HG03064 (cell line): ENCODE measurements at regions not wholly inside any gene's neighbourhood (a gene's known extent, or its start where the extent isn't known, plus 50 kb on each side); places are given as distances from the start of the nearest gene placed in this dataset.

Source experiments
- ATAC-seq: cut with Tn5 transposase; IDR thresholded peaks from one replicate; pipeline ENCODE4 v1.9.1; 2021; ENCODE audit warnings: low read depth; ENCODE audit not compliant: unreplicated experiment

GRCh38 chr13:84563611-84564010 lies 681.3 kb upstream of the SLITRK1 start:
- ATAC-seq = no peak

- ATAC-seq = no peak
These were observed 671.0 kb upstream of the SLITRK1 start for GRCh38 chr13:84553227-84553626.

DNA sequence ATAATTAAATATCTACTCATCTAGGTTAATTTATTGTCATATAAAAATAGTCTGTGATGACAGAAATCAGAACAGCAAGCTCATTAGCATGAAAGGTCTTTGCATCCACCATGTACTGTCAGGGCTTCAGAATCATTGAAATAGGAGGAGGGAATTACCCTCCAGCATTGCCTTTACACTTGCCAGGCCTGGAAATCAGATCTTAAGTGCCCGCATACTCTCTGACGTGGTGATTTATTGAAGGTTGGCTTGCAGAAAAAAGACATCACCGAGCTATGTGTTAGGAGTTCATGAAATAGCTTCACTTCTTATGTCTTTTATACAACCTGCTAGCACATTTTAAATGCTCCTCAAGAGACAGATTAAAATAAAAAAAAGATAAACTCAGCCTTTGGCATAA lies 661.7 kb upstream of the SLITRK1 start:
- ATAC-seq = no peak

GRCh38 chr13:84542348-84542747 lies 660.1 kb upstream of the SLITRK1 start:
- no peak for ATAC-seq

GRCh38 chr13:84536906-84537305 lies 654.6 kb upstream of the SLITRK1 start:
- no peak for ATAC-seq

- no peak for ATAC-seq
These were observed 646.3 kb upstream of the SLITRK1 start for GRCh38 chr13:84528408-84529070.

DNA sequence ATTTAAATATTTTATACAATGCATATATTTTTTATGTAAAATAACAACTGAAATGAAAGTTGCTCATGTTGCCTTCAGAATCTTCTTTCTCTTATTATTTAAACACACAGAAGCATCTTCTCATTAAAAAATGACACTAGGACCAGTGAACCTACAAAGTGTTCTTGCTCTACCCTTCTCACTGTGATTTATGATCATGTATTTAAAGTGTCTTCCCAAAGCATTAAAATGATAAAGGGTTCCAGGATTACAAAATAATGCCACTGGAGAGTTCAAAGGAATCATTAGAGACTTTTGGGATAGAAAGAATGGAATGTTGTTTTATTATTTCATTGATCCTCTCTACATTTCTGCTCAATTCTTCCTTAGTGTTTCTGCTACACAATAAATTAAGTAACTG lies 643.6 kb upstream of the SLITRK1 start:
- ATAC-seq = no peak

- no peak for ATAC-seq
These were observed 642.3 kb upstream of the SLITRK1 start for GRCh38 chr13:84524586-84524985.

DNA sequence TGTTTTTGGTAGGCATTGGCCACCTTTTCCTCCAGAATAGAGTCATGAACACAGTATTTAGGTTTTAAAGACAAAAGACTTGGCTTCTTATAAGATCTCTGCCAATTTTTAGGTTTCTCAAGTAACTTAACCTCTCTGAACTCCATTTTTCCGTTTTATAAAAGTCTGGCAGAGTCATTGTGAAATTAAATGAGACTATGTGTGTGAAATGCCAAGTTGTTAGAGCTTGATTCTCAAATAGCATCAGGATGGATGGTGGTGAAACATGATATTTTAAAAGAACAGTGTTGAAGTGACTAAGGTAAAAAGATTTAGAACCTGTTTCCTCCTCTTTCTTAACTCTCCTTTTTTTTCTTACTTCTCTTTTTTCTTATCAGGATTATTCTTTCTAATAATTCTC lies 617.7 kb upstream of the SLITRK1 start:
- ATAC-seq = no peak

DNA sequence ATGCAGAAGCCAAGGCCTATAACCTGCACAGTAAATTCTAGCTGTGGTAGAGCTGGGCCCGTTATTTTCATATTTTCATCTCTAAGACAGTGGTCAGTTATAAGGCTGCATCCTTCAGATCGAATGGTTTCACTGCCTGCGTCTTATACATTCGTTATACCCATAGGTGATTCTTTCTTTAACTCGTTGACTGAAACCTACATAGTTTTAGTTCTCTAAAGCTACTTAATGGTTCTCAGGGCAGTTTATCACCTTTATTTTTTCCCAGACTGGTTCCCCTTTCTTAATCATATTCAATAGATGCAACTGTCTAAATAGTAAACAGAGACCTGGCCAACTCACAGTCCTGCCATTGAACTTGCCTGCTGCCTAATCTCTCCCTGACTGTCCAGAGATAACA lies 615.3 kb upstream of the SLITRK1 start:
- no peak for ATAC-seq

GRCh38 chr13:84491952-84492351 lies 609.7 kb upstream of the SLITRK1 start:
- ATAC-seq = no peak

DNA sequence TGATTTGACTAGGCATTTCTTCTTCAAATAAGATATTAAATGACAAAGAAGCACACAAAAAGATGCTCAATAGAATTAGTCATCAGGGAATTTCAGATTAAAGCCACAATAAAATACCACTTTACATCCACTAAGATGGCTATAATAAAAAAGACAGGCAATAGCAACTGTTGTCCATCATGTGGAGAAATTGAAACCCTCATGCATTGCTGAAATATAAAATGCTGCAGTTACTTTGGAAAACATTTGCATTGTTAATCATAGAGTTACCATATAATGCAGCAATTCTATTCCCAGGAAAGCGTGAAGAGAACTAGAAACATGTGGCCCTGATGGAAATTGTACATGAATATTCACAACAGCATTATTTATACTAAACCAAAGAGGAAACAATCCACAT lies 605.5 kb upstream of the SLITRK1 start:
- ATAC-seq = no peak

DNA sequence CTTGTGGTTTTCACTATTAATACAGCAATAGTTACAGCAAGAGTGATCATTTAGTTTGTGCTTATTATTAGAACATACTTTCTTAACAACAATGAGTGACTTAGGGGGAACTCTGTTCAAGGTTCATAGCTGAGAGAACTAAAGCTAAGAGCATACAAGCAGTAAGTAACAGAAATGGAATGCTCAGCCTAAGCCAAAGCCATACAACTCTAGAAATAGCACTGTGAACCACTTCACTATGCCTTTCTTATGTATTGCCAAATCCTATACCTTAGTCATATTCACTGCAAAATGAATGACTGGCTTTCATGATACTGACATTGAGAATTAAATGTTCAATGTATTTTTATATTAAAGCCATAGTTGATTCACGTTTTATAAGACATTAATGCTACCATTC lies 599.7 kb upstream of the SLITRK1 start:
- no peak for ATAC-seq

GRCh38 chr13:84479656-84480055 lies 597.4 kb upstream of the SLITRK1 start:
- no peak for ATAC-seq

GRCh38 chr13:84470528-84470927 lies 588.3 kb upstream of the SLITRK1 start:
- ATAC-seq = no peak

DNA sequence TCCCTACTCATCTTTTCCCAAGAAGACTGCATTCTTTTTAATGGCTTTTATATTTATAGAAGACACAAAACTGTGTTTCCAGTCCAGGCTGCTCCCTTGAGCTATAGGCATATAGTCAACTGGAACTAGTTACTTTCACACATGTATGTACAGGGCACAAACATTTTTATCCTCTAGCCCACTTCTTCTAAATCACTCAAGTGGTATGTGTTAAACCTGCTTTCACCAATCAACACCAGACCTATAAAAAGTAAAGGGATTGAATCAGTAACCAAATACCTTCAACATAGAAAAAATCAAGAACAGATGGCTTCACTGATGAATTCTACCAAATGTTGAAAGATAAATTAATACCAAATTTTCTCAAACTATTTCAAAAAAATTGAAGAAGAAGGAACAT lies 584.2 kb upstream of the SLITRK1 start:
- no peak for ATAC-seq

GRCh38 chr13:84460989-84461388 lies 578.7 kb upstream of the SLITRK1 start:
- ATAC-seq = no peak

DNA sequence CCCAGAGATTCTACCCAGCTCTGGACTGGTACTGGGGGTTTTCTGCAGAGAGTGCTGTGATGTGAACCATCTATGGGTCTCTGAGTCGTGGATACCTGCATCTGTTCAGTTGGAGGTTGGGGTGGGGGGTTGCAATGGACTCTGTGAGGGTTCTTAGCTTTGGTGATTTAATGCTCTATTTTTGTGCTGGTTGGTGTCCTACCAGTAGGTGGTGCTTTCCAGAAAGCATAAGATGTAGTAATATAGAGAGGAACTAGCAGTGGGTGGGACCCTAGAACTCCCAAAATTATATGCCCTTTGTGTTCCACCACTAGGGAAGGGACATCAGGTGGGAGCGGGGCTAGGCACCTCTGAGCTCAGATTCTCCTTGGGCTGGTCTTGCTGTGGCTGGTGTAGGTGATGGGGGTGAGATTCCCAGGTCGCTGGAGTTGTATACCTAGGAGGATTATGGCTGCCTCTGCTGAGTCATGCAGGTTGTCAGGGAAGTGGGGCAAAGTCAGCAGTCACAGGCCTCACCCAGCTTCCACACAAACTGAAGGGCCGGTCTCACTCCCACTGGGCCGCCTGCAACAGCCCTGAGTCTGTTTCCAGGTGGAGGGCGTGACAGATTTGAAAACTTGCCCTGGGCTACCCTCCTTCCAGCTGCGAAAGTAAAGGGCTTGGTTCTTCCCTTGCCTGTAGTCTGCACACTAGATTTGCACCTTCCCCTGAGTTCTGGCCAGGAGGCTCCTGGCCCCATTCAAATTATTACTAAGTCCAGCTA lies 573.0 kb upstream of the SLITRK1 start:
- ATAC-seq = no peak

DNA sequence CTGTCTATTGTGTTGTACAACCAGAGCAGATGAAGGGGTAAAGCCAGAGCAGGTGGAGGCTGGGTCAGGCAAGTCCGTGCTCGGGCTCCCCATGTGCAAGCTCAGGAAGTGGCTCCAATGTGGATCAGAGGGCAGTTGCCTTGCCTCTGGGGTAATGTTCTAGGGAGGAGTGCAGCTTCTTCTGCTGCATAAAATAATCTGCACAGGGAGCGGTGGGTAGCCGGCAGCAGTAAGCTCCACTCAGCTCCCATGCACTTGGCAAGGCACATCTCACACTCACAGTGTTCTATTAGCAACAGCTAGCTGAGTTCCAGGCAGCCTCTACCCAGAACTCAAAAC lies 565.3 kb upstream of the SLITRK1 start:
- ATAC-seq = no peak

DNA sequence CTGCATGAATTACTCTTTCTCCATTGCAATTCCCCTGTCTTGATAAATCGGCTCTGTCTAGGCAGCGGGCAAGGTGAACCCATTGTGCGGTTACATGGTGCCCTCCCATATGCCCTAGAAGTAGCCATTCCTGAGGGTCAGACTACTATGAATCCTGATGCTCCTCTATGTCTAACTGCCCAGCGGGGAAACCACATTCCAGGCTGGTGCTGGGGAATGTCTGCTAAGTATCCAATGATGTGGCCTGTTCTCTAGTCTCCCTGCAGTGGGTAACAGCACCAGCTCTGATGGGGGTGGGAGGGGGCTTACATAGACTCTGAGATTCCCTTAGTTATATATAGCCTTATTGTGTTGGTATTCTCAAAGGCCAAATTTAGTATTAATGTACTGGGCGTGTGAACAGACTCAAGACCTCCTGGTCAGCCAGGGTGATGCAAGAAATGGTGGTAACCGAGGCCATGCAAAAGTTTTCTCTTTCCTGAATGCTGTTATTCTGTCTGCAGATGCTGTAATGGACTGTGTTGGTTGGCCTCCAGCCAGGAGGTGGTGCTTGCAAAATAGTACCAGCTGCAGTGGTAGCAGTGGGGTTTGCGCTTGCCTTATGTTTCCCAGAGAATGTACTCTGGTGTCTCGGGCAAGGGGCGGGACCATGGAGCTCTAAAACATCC lies 564.8 kb upstream of the SLITRK1 start:
- ATAC-seq = no peak

DNA sequence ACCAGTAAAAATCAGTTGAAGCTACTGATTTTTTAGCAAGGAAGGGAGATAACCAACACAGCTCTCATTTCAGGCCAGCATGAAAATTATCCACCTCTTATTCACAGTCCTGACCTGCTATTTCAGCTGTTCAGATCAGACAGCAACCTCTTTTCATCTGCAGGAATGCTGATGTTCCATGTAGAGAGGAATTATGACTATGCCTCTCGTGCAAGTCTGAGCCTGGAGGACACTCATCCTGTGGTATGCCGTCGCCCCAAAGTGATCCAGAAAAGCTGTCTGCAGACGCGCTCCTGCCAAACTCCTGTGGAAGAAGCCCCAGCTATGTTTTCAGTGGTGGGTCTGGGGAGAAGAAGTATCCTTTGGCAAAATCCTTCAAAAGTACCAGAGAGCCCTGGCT lies 563.5 kb upstream of the SLITRK1 start:
- ATAC-seq = no peak

- ATAC-seq = no peak
These were observed 561.2 kb upstream of the SLITRK1 start for GRCh38 chr13:84443463-84443862.
